ENCODE measurements at regions not wholly inside any gene's neighbourhood (a gene's known extent, or its start where the extent isn't known, plus 50 kb on each side); places are given as distances from the start of the nearest gene placed in this dataset.
A peak's percentile ranks its signal among the peaks of the same experiment; 100 is the strongest.

DNA sequence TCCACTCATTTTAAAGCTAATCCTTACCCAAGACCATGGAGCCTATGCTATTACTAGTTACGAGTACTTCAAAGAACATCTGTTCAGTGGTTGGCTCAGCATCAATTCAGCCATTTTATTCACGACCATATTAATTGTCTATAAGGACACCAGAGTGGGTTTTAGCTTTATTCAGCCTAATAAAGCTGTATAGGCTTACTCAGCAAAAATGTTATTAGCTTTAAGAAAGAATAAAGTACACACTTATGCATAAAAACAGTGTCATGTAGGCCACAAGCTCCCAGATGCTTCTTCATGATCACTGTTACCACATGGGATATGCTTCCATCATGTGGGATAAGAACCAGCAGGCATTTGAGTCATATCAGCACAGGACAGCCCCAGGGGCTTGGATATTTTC, 87.4 kb upstream of the GPR149 start:
- no peak overlapping the region for H3K4me3 Mint-ChIP-seq
- peaks cover 0 to 12% (median 1%) of the 10 kb centered on the region in 9 donors for H3K9me3 Mint-ChIP-seq
- ATAC-seq (no peak), DNase-seq (no peak)
- no peaks in the 10 kb centered on the region for H3K27me3 Mint-ChIP-seq
- H3K36me3 Mint-ChIP-seq, result no peaks in the 10 kb centered on the region
- POLR2A ChIA-PET, result no interaction called here
- H3K4me1 Mint-ChIP-seq, result no peaks in the 10 kb centered on the region
- H3K27ac Mint-ChIP-seq, result no peak overlapping the region

DNA sequence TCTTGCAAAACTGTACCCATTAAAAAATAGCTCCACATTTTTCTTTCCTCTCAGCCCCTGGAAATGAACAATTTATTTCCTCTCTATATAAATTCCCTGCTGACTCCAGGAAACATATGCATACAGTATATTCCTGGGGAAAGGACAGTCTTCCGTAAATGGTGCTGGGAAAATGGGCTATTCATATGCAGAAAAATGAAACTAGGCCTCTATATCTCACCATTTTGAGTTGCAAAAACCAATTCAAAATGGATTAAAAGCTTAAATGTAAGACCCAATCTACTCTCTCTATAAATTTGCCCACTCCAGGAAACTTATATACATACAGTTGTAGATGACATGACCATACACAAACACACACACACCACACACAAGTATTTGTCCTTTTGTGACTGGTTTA, 85.9 kb upstream of the GPR149 start:
- H3K27ac Mint-ChIP-seq, result no peak overlapping the region
- H3K36me3 Mint-ChIP-seq, result no peaks in the 10 kb centered on the region
- DNase-seq, result no peak
- ATAC-seq, result no peak
- H3K9me3 Mint-ChIP-seq, result peaks cover 0 to 12% (median 2%) of the 10 kb centered on the region in 9 donors
- POLR2A ChIA-PET, result no interaction called here
- no peaks in the 10 kb centered on the region for H3K4me1 Mint-ChIP-seq
- no peak overlapping the region for H3K4me3 Mint-ChIP-seq
- no peaks in the 10 kb centered on the region for H3K27me3 Mint-ChIP-seq

DNA sequence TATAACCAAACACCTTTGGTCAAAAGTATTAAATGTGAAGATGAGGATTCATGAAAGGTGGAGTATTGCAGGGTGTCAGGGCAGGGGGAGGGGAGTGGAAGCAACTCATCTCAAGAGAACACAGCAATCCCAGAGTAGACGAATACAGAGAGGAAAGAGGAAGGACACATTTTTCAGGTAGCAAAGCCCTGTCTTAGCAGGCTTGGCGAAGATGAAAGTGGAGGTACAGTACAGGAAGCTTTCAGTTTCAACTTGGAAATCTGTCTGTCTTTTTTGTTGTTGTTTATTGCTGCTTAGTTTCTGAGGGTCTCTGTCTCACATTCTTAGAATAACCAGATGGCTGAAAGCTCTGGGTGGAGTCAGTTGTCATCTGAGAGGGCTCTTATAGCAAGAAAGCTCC, 80.8 kb upstream of the GPR149 start:
- ATAC-seq (no peak), DNase-seq (no peak)
- Mint-ChIP-seq H3K27ac (no peak overlapping the region), H3K4me3 (no peak overlapping the region), H3K4me1 (peaks cover 0 to 2% (median 0%) of the 10 kb centered on the region in 4 donors), H3K9me3 (peaks cover 0 to 14% (median 4%) of the 10 kb centered on the region in 9 donors), H3K36me3 (no peaks in the 10 kb centered on the region), H3K27me3 (no peaks in the 10 kb centered on the region)
- POLR2A ChIA-PET, result no interaction called here

- no peak for DNase-seq
- H3K4me3 Mint-ChIP-seq, result no peak overlapping the region
- peaks cover 0 to 14% (median 4%) of the 10 kb centered on the region in 9 donors for H3K9me3 Mint-ChIP-seq
- no peaks in the 10 kb centered on the region for H3K27me3 Mint-ChIP-seq
- H3K4me1 Mint-ChIP-seq, result peaks cover 0 to 2% (median 0%) of the 10 kb centered on the region in 4 donors
- POLR2A ChIA-PET, result no interaction called here
- ATAC-seq, result no peak
- H3K36me3 Mint-ChIP-seq, result no peaks in the 10 kb centered on the region
- H3K27ac Mint-ChIP-seq, result no peak overlapping the region
Observed at GRCh38 chr3:154507727-154508126, 77.7 kb upstream of the GPR149 start.

DNA sequence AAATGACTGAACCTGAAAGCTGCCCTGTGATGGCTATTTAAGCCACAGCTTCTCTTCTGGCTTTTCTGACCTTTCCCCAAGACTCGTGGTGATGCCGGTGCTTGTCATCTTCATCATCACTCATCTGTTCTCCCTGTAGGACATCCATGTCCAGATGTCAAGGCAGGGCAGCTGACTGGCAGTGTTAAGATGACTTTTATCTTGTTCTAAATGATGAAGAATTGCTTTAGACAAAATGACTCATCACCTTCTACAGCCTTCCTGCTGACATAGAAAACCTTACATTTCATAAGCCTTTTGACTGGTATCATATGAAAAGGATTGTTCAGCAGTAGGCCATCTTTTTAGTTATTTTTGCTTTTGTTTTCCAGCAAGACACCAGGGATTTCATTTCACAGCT, 67.0 kb upstream of the GPR149 start:
- POLR2A ChIA-PET, result no interaction called here
- no peaks in the 10 kb centered on the region for H3K4me1 Mint-ChIP-seq
- H3K36me3 Mint-ChIP-seq, result no peaks in the 10 kb centered on the region
- H3K27ac Mint-ChIP-seq, result no peak overlapping the region
- H3K4me3 Mint-ChIP-seq, result no peak overlapping the region
- DNase-seq (no peak), ATAC-seq (no peak)
- H3K9me3 Mint-ChIP-seq, result peaks cover 0 to 11% (median 2%) of the 10 kb centered on the region in 9 donors
- H3K27me3 Mint-ChIP-seq, result no peaks in the 10 kb centered on the region

- H3K4me1 Mint-ChIP-seq, result no peaks in the 10 kb centered on the region
- H3K27ac Mint-ChIP-seq, result no peak overlapping the region
- ATAC-seq (no peak), DNase-seq (no peak)
- POLR2A ChIA-PET, result no interaction called here
- H3K9me3 Mint-ChIP-seq, result peaks cover 0 to 11% (median 2%) of the 10 kb centered on the region in 9 donors
- no peaks in the 10 kb centered on the region for H3K27me3 Mint-ChIP-seq
- H3K4me3 Mint-ChIP-seq, result peak overlapping the region in 1 of 10 donors; percentile 6
- no peaks in the 10 kb centered on the region for H3K36me3 Mint-ChIP-seq
Observed at GRCh38 chr3:154496540-154496939, 66.5 kb upstream of the GPR149 start.

DNA sequence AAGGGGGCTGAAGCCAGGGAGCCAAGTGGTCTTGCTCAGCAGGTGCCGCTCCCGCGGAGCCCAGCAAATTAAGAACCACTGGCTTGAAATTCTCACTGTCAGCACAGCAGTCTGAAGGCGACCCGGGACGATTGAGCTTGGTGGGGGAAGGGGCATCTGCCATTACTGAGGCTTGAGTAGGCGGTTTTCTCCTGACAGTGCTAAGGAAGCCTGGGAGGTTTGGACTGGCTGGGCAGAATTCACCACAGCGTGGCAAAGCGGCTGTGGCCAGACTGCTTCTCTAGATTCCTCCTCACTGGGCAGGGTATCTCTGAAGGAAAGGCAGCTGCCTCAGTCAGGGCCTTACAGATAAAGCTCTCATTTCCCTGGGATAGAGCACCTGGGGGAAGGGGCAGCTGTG, 57.0 kb upstream of the GPR149 start:
- no peak for DNase-seq
- Mint-ChIP-seq H3K27ac (no peak overlapping the region), H3K4me1 (no peaks in the 10 kb centered on the region), H3K27me3 (peaks cover 0 to 5% (median 2%) of the 10 kb centered on the region in 5 donors), H3K9me3 (peaks cover 0 to 4% (median 0%) of the 10 kb centered on the region in 9 donors), H3K36me3 (no peaks in the 10 kb centered on the region), H3K4me3 (no peak overlapping the region)
- ATAC-seq, result no peak
- POLR2A ChIA-PET, result no interaction called here

DNA sequence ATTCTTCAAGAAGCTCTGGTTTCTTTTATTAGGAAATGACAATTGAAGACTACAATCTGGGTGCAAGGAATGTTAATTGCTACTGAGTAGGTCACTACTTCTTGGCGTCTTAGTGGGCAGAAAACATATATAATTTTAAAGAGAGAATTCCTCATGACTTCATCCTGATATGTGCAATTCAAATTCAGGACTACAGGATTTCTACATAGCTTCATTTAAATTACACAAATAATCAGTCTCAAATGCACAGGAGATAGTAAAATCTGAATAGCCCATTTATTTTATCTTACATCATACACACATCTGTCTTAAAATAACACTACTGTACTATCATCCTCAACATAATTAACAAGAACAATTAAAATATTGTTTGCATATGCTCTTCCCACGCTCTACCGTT, 52.5 kb upstream of the GPR149 start:
- no peaks in the 10 kb centered on the region for H3K4me1 Mint-ChIP-seq

DNA sequence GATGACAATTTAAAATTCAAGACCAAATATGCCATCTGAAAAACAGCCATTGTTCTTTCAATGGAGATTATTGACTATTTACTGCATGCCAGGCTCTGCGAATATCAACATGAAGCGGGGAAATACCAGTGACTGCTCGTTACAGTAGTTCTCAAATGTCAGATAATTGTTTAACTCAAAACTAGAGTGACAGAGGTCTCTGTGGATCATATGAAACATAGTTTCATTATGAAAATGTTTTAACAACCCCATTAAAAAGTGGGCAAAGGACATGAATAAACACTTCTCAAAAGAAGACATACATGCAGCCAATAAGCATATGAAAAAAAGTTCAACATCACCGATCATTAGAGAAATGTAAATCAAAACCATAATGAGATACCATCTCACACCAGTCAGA, 50.0 kb upstream of the GPR149 start:
- no peak overlapping the region for H3K4me3 Mint-ChIP-seq
- H3K36me3 Mint-ChIP-seq, result no peaks in the 10 kb centered on the region
- H3K4me1 Mint-ChIP-seq, result no peaks in the 10 kb centered on the region
- peaks cover 0 to 4% (median 0%) of the 10 kb centered on the region in 5 donors for H3K27me3 Mint-ChIP-seq
- peaks cover 0 to 7% (median 0%) of the 10 kb centered on the region in 9 donors for H3K9me3 Mint-ChIP-seq
- POLR2A ChIA-PET, result no interaction called here
- H3K27ac Mint-ChIP-seq, result no peak overlapping the region
- ATAC-seq (no peak), DNase-seq (no peak)

More for the DNA sequence above, 52.5 kb upstream of the GPR149 start:
- Mint-ChIP-seq H3K4me3 (no peak overlapping the region), H3K27ac (no peak overlapping the region), H3K9me3 (peaks cover 0 to 7% (median 0%) of the 10 kb centered on the region in 9 donors), H3K36me3 (no peaks in the 10 kb centered on the region), H3K27me3 (peaks cover 0 to 3% (median 0%) of the 10 kb centered on the region in 5 donors)
- no peak for ATAC-seq
- POLR2A ChIA-PET, result no interaction called here
- DNase-seq, result no peak

All from naive thymus-derived CD8-positive, alpha-beta T cell (primary cell).